Fibroblast of villous mesenchyme (primary cell): ENCODE measurements at regions not wholly inside any gene's neighbourhood (a gene's known extent, or its start where the extent isn't known, plus 50 kb on each side); places are given as distances from the start of the nearest gene placed in this dataset.

ENCODE experiments used
- DNase-seq: peaks from one replicate; pipeline ENCODE4 v3.0.0-alpha.2; 2010; ENCODE audit warnings: low read depth
- H3K4me3 ChIP-seq: 2 replicates; pipeline ENCODE4 v1.5.1; 2011; ENCODE audit warnings: low read depth, mild to moderate bottlenecking, low read length
- TF ChIP-seq, protein P1 (sequence below): IDR thresholded peaks from 2 replicates; pipeline ENCODE4 v1.5.1; 2012; ENCODE audit warnings: low read depth, mild to moderate bottlenecking, low read length; ENCODE audit not compliant: insufficient read depth

DNA sequence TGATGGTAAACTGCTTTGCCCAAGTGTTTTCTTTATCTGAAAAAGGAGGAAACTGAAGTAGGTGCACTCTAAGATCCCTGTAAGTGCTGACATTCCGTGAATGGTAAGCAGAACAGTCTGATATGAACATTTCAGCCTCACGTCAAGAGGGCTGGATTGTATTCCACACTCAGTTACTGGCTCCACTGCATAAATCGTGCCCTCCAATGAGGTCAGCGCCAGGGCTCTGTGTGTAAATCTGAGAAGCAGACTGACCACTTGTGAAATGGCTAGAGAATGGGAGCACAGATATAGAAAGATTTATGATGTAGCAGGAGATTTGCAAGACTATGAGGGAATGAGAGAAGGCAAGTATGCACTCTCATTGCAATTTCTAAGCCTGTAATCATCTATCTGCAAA, 153.0 kb downstream of the ICOS start:
- TF ChIP-seq, protein P1, sequence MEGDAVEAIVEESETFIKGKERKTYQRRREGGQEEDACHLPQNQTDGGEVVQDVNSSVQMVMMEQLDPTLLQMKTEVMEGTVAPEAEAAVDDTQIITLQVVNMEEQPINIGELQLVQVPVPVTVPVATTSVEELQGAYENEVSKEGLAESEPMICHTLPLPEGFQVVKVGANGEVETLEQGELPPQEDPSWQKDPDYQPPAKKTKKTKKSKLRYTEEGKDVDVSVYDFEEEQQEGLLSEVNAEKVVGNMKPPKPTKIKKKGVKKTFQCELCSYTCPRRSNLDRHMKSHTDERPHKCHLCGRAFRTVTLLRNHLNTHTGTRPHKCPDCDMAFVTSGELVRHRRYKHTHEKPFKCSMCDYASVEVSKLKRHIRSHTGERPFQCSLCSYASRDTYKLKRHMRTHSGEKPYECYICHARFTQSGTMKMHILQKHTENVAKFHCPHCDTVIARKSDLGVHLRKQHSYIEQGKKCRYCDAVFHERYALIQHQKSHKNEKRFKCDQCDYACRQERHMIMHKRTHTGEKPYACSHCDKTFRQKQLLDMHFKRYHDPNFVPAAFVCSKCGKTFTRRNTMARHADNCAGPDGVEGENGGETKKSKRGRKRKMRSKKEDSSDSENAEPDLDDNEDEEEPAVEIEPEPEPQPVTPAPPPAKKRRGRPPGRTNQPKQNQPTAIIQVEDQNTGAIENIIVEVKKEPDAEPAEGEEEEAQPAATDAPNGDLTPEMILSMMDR = no peak
- H3K4me3 ChIP-seq = no peak overlapping the region
- DNase-seq = no peak

GRCh38 chr2:204090021-204090420, 153.5 kb downstream of the ICOS start:
- TF ChIP-seq, protein P1 = no peak
- DNase-seq = no peak
- H3K4me3 ChIP-seq = no peak overlapping the region

GRCh38 chr2:204104811-204105210, 168.2 kb downstream of the ICOS start:
- no peak overlapping the region for H3K4me3 ChIP-seq
- TF ChIP-seq, protein P1 = no peak
- no peak for DNase-seq

DNA sequence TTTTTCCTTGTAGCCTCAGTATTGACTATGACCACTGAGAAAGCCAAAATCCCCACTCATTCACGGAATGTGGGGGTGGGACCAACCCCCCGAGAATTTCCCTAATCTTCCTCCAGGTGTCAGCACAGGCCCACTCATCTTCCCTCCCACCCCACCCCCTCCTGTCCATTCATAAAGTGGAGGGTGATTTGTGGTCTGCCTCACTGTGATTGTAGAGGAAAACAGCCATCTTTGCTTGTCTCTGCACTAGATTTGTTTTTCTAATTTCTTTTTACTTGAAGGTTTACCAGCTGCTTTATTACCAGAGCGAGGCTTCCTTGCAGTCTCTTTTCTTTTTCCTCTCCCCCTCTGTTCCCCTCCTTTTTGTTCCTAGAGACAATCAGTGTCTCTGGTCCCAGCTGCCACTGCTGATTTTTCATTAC, 171.8 kb downstream of the ICOS start:
- TF ChIP-seq, protein P1 = peak; percentile 41
- H3K4me3 ChIP-seq = no peak overlapping the region
- DNase-seq = peak; percentile 12

DNA sequence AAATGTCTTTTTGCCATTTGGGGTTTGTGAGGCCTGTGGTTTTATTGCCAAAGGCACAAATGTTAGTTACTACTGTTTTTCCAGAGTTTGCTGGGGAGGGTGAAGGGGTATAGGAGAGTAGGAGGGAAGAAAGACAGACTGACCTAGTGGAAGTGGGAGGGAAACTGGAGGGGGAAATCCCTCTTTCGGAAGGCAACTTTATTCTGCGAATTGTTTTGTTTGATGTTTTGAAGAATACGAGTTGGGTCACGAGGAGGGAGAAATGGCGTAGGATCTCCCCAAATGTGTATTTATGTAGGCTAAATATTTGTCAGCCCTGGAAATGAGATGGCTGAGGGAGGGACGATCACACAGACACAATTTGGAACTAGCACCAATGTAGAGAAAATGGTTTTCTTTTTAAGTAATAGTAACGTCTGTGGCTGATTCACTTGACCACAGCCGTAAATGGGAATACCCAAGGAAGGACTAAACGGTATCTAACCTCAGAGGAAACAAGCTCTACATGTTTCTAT, 172.3 kb downstream of the ICOS start:
- no peak overlapping the region for H3K4me3 ChIP-seq
- TF ChIP-seq, protein P1 = no peak
- no peak for DNase-seq

GRCh38 chr2:204109681-204110080, 173.1 kb downstream of the ICOS start:
- TF ChIP-seq, protein P1 = no peak
- DNase-seq = peak; percentile 34
- H3K4me3 ChIP-seq = no peak overlapping the region

DNA sequence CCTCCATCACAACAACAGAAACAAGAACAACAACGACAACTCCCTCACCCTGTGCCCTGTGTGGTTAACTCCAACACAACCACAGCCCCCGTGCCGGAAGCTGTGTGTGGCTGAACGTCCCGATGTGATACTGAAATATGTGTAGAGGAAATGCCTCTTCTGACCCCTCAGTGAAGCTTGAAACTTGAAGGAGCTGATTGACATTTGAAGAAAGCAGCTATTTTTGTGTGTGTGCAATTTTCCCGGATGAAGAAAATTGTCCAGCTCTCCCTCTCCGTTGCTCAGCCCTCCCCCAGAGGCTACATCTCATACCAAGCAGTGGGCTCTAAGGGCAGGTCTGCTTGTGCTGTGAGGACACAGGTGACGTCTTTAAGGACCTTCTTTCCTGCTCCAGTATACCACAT, 173.8 kb downstream of the ICOS start:
- no peak overlapping the region for H3K4me3 ChIP-seq
- DNase-seq = peak; percentile 59
- TF ChIP-seq, protein P1 = no peak
